ENCODE measurements at regions not wholly inside any gene's neighbourhood (a gene's known extent, or its start where the extent isn't known, plus 50 kb on each side); places are given as distances from the start of the nearest gene placed in this dataset.

- Histone ChIP-seq H4K8ac (ENCODE audit: extremely low read depth, insufficient read depth, low read length) (no peak overlapping the region), H3K23me2 (ENCODE audit: low read depth, low read length) (no peaks in the 10 kb centered on the region; the same call in 1 of the 2 replicates), H3K36me3 (ENCODE audit: control insufficient read depth in 2 of 4, insufficient read depth in 4 of 4, low read length in 3 of 4) (no peaks in the 10 kb centered on the region), H2BK12ac (ENCODE audit: low read depth, low read length) (no peak overlapping the region), H2BK5ac (ENCODE audit: low read depth, low read length) (no peak overlapping the region), H3K79me1 (ENCODE audit: low read depth, low read length) (no peaks in the 10 kb centered on the region), H3K18ac (ENCODE audit: extremely low read depth, low read length) (no peak overlapping the region), H3K4me3 (ENCODE audit: extremely low read depth in 1 of 4, insufficient read depth in 2 of 4, low read depth in 3 of 4, low read length in 4 of 4) (no peak overlapping the region), H3K27ac (ENCODE audit: low read depth, low read length) (no peak overlapping the region), H4K91ac (replicated peaks; ENCODE audit: insufficient read length, low read length) (no peak overlapping the region), H3K14ac (ENCODE audit: insufficient read length) (no peak overlapping the region), H4K20me1 (replicated peaks in 1 of 2; ENCODE audit: control insufficient read depth in 1 of 2, insufficient read depth in 2 of 2, low read length in 2 of 2) (no peaks in the 10 kb centered on the region), H3K4ac (replicated peaks; ENCODE audit: insufficient read length, low read depth, low read length) (no peak overlapping the region), H3K56ac (replicated peaks; ENCODE audit: insufficient read length, low read depth, low read length) (no peak overlapping the region), H3K9me3 (ENCODE audit: insufficient read depth in 2 of 2, low read depth in 1 of 2, low read length in 1 of 2) (0 out of 4 replicates have a peak, but pooled peaks cover 0 to 5% of the 10 kb centered on the region in 2 experiments), H3K4me2 (ENCODE audit: insufficient read depth in 1 of 2, low read depth in 2 of 2, low read length in 2 of 2) (no peak overlapping the region), H3K79me2 (ENCODE audit: control insufficient read depth in 1 of 2, insufficient read depth in 2 of 2, low read length in 2 of 2) (no peaks in the 10 kb centered on the region), H3K4me1 (replicated peaks in 1 of 4; ENCODE audit: control insufficient read depth in 3 of 4, insufficient read depth in 4 of 4, low read length in 3 of 4) (no peaks in the 10 kb centered on the region), H2BK15ac (ENCODE audit: low read length) (no peak overlapping the region), H2BK120ac (replicated peaks; ENCODE audit: low read depth, low read length) (no peak overlapping the region), H3K9ac (replicated peaks in 1 of 4; ENCODE audit: extremely low read depth in 1 of 4, low read depth in 3 of 4, low read length in 3 of 4) (no peak overlapping the region), H2BK20ac (ENCODE audit: low read length) (no peak overlapping the region), H3K23ac (ENCODE audit: insufficient read length) (no peak overlapping the region), H2AFZ (ENCODE audit: low read length) (no peak overlapping the region; the same call in 1 of the 2 replicates), H3K27me3 (replicated peaks in 1 of 4; ENCODE audit: control insufficient read depth in 3 of 4, extremely low read depth in 1 of 4, insufficient read depth in 3 of 4, low read length in 3 of 4) (no peaks in the 10 kb centered on the region), H4K5ac (ENCODE audit: insufficient read length, low read depth, low read length) (no peak overlapping the region), H2AK5ac (ENCODE audit: low read depth, low read length) (no peak overlapping the region)
- 87% methylated on average over 4 of the region's 4 CpGs; no CpG with 5 or more reads in 1 of the 2 experiments for WGBS, 2 experiments (ENCODE audit: extremely low coverage in 1 of 2, insufficient coverage in 1 of 2, insufficient read length in 1 of 2, insufficient replicate concordance in 2 of 2, low coverage in 1 of 2, low lambda C conversion rate in 2 of 2, missing lambda C conversion rate in 1 of 2)
- CTCF ChIA-PET (ENCODE audit: partially characterized antibody) = no interaction called here
- POLR2A ChIA-PET (ENCODE audit: partially characterized antibody) = no interaction called here
- TF ChIP-seq CHD2 (IDR thresholded peaks at IDR 0.05; ENCODE audit: low read length) = no peak
- no peak for TF ChIP-seq ZNF274 (IDR thresholded peaks at IDR 0.05; ENCODE audit: borderline replicate concordance, extremely low read depth, low read length)
- no peak for TF ChIP-seq RAD21 (IDR thresholded peaks at IDR 0.05 in 1 of 2, conservative IDR thresholded peaks at IDR 0.05 in 1 of 2; ENCODE audit: low read depth in 2 of 2, low read length in 2 of 2)
- no peak for TF ChIP-seq ATF2 (IDR thresholded peaks at IDR 0.05; ENCODE audit: low read length)
- TF ChIP-seq ASH2L (IDR thresholded peaks at IDR 0.05; ENCODE audit: low read length) = no peak
- TF ChIP-seq NANOG (IDR thresholded peaks at IDR 0.05; ENCODE audit: insufficient read depth, low read depth, low read length, poor library complexity, severe bottlenecking) = no peak
- TF ChIP-seq USF2 (IDR thresholded peaks at IDR 0.05; ENCODE audit: low read length) = no peak
- no peak for TF ChIP-seq GABPA (IDR thresholded peaks at IDR 0.05; ENCODE audit: borderline replicate concordance, insufficient read depth, low read length)
- TF ChIP-seq BACH1 (IDR thresholded peaks at IDR 0.05; ENCODE audit: low read length) = no peak
- TF ChIP-seq CTBP2 (IDR thresholded peaks at IDR 0.05; ENCODE audit: borderline replicate concordance, insufficient read depth, insufficient read length, low read length) = no peak
- no peak for TF ChIP-seq RFX5 (IDR thresholded peaks at IDR 0.05; ENCODE audit: borderline replicate concordance, low read depth, low read length)
- DNase-seq (ENCODE audit: low read depth in 1 of 2, low spot score in 2 of 2) (no peak), FAIRE-seq (no peak)
Observed at GRCh38 chr18:30675072-30675471, 367.5 kb downstream of the DSC3 start.
